SW 1271 (cell line): ENCODE measurements at regions not wholly inside any gene's neighbourhood (a gene's known extent, or its start where the extent isn't known, plus 50 kb on each side); places are given as distances from the start of the nearest gene placed in this dataset.
"Not testable (repeated sequence)": the region's sequence is repeated elsewhere in the genome, so short reads cannot be mapped to it uniquely, and the experiment has no call there.

Experiments used
- DNase-seq, 2 experiments: peaks; one replicate each; lab custom pipeline; 2025; lab: John Stamatoyannopoulos, UW

GRCh38 chr7:20520530-20520929 is 94.9 kb upstream of the ABCB5 start:
- DNase-seq = no peak

DNA sequence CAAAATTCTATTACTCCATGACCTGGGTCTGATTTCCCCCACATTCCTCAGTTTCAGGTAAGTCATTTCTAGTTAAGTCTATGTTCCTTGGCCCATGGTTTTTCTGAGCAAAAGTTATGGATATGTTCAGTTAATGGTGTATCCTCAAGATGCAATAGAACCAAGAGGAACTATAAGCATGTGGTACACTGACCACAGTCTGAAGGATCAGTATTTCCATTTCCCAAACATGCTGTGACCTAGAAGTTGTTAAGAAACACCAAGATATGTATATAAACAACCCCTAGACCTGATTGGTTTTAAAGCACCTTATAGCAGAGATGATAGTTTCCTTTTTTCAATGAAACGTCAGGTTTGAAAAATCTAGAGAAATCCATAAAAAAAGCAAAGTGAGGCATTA is 94.2 kb upstream of the ABCB5 start:
- no peak for DNase-seq

DNA sequence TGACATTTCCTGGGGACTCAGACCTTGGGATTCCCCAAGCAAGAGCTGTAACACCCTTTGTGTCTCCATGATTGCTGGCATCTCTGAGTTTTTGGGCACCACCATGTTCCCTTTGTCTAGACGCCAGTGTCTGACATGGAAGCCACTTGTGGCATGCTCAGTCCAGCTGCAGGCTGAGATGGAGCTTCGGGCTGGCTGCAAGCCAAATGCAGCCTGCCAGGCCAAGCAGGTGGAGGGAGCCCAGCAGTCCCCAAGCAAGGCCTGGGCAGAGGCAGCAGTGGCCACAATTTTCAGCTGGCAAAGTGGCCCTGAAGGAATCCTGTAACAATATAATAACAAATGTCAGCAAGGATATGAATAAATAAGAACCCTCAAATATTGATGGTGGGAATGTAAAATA is 86.2 kb upstream of the ABCB5 start:
- DNase-seq = no peak

- no peak for DNase-seq
Observed at GRCh38 chr7:20532890-20533289, 82.6 kb upstream of the ABCB5 start.

DNA sequence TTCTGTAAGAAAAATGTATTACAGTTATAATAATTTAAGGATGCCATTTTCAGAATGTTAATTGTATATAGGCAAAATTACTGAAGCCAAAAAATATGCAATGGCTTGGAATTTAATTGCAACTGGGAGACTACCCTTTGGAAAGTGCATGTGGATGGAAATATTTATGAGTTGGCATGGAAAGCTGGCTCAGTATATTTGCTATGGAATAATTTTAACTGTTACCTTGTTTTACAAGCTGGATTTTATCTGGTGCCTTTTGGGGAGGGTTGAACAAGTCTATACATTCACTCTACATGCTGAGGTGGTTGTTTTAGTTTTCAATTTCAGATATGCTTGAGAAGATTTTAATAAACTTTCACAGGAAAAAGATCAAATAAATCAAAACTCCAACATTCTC is 80.9 kb upstream of the ABCB5 start:
- no peak for DNase-seq

DNA sequence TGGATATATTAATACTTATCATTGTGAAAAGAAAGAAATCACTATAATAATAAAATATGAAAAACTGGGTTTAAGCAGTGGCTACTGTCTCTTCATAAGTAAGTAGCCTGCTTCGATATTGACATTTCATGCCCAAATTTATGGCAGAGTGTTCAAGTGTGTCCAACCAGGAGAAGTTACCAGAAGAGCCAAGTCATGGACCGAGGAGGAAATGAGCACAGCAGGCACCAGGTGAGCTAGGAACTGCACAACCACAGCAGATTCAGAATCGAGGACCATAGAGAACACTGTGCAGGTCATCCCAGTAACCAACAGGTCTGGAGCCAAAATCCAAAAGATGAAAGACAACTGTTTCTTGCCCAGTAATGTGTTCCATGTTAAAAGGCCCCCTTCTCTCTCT is 79.9 kb upstream of the ABCB5 start:
- no peak for DNase-seq

DNA sequence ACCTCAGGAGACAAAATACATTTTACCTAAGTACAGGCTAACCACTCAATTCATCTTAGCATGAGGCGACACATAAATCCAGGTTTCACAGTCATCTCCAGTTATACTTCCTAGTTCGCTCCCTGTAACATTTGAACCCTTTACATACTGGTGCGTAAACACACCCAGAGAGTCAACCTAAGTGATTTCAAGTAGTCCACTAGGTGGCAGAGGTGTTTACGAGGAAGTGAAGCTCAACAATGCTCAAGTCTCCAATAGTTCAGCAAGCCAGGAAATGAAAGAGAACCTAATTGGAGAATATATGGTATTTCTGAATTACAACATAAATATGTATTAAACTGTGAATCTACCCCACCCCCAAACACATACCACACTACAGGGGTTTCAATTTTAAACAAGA is 76.3 kb upstream of the ABCB5 start:
- peak in 1 of 2 experiments; percentile 10 for DNase-seq

- no peak for DNase-seq
Observed at GRCh38 chr7:20541608-20542349, 73.7 kb upstream of the ABCB5 start.

GRCh38 chr7:20542594-20542993 is 72.9 kb upstream of the ABCB5 start:
- DNase-seq = no peak

DNA sequence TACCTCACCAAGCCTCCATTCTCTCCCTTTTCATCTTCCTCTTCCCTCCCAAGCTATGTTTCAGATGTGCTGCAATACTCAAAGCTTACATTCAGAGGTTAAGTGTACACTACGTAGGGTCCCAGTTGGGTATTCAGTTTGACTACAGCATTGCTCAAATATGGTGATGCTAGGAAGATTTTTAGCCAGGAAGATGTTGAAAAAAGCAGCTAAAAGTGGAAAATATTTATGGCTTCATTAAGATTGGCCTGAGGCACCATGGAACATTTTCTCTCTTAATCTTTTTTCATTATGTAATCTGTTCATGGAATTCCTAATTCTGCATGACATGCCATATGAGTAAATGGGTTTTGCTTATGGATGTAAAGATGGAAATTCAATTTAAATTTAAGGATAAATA is 72.0 kb upstream of the ABCB5 start:
- no peak for DNase-seq

- DNase-seq = no peak
Observed at GRCh38 chr7:20545016-20545415, 70.5 kb upstream of the ABCB5 start.

DNA sequence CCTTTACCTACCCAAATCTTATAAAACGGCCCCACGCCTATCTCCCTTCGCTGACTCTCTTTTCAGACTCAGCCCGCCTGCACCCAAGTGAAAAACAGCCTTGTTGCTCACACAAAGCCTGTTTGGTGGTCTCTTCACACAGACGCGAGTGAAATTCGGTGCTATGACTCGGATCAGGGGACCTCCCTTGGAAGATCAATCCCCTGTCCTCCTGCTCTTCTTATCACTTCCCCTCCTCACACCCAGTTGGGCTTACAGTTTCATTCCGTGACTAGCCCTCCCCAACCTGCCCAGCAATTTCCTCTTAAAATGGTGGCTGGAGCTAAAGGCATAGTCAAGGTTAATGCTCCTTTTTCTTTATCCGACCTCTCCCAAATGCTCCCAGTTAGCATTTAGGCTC is 68.5 kb upstream of the ABCB5 start:
- not testable (repeated sequence) for DNase-seq

- DNase-seq = no peak
Observed at GRCh38 chr7:20554072-20554471, 61.4 kb upstream of the ABCB5 start.

DNA sequence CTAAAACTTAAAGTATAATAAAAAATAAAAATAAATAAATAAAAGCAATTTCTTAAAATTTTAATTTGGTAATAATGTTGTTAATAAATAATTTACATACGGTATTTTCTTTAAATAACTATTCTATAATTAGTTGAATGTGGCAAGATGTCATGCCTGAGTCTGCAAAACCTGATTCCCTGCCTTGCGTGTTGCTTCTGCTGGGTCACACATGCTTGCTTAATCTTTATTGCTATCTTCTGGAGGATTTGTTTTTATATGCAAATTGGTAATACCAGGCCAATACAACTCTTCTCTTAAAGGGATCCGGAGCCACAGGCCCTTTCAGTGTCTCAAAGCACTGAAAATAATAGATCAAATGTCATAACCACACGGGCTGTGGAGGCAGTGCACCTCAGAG is 59.4 kb upstream of the ABCB5 start:
- no peak for DNase-seq

DNA sequence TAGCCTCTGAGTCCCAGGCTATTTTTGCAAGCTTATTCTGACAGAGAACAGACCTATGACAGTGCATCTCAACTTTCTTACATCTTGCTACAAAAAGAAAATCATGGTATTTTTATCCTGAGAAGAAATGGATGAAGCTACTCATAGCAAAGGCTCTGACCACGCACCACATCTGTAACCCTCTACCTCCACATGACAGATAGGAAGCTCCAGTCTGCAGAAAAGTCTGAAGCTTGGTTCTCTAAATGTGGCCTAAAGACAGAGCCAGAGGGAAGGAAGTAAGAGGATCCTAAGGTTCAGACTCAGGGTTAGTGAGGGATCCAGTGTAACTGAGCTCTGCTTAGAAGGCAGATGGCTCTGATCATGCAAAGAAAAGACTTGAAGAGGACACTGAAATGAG is 58.4 kb upstream of the ABCB5 start:
- DNase-seq = no peak

- DNase-seq = no peak
Observed at GRCh38 chr7:20558963-20559716, 56.3 kb upstream of the ABCB5 start.

DNA sequence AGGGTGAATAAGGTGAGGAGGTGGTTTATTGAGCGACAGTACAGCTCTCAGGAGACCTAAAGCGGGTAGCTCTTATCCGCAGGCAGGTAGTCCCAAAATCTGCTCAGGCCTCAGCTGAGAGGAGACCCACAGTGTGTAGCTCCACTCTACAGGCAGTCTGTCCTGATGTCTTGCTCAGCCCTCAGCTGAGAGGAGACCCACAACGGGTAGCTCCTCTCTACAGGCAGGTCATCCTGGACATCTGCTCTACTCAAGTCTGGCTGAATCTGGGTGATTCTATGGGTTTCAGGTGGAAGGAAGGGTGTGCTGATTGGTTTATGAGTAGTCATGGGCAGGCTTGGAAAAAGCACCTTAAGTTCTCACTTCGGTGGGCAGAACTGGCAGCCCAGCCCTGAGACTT is 55.6 kb upstream of the ABCB5 start:
- DNase-seq = no peak

DNA sequence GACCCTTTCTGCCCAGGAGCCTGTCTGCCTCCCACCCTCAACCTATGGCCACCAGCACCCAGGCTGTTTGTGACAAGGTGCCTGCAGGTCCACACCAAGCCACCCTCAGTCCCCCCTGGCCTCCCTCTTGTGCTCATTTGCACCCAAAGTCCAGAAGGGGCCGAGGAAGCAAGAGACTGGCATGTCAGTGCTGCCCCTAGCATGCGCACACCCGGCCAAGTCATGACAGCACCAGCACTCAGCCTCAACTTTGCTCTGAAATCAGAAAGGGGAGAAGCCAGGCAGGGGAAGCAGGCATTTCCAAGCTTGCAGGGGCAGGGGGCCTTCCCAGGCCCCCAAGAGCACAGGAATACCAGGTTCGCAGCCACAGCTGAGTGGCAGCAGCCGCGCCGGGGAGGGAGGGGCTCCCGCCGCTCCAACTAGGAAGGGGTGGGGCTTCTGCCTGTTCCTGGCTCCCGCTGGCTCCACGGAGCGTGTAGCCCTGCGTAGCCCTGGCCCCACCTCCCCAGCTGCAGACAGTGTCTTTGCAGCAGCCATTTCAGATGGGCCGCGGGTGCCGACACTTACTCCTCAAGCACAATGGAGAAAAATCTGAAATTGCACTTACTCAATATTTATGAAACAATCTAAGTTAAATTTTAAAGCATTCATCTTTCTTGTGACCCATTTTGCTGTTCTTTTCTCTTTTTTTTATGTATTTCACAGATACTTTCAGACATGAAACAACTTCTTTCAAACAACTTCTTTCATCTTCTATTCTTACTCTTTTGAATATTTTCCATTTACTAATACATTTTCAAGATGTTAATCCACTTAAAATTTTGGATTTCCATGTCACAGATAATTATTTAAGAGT is 54.9 kb upstream of the ABCB5 start:
- DNase-seq = no peak

DNA sequence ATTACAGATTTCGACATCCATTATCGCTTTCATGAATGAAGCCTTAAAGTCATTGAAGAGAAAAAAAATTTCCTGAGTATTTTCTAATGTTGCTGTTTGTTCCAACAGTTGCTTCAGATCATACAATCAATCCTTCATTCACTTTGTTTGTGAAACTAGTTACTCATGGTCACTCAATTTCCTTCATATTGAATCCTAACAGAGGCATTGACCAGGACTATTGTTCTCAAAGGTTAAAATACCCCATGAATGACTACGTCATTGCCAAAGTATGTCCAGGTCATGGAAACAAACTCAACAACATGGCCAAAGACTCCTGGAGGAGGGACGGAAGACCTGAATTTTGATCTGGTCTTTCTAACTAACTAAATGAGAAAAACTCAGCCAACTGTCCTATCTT is 54.0 kb upstream of the ABCB5 start:
- DNase-seq = no peak

DNA sequence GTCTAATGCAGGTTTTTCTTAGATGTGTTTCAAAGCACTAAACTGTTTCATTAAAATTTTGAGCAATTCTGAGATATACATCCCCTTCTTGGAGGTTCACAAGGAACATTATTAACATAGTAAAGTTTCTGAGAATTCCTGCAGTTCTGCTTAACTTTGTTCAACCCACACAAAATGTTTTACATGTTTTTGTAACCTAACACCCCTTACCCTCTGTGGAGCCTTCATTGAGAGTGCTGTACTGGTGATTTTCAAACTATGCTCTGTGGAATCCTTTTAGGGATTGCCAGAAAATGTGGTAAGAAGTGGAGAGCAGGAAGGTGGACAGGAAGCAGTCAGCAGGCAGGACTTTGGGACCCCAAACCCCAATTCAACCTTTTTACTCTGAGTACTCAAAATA is 53.6 kb upstream of the ABCB5 start:
- no peak for DNase-seq

- DNase-seq = no peak
Observed at GRCh38 chr7:20562461-20562860, 53.0 kb upstream of the ABCB5 start.
